ENCODE measurements at regions not wholly inside any gene's neighbourhood (a gene's known extent, or its start where the extent isn't known, plus 50 kb on each side); places are given as distances from the start of the nearest gene placed in this dataset.

- RAD21 ChIA-PET (ENCODE audit: low non-redundant PET in 1 of 2, low total read pairs in 2 of 2, uncharacterized antibody in 2 of 2, unreplicated experiment in 2 of 2) = no interaction called here
- H3K9me2 ChIP-seq (ENCODE audit: insufficient read depth) = no peaks in the 10 kb centered on the region
- H3K27me3 ChIP-seq (ENCODE audit: insufficient read depth, low read length) = no peaks in the 10 kb centered on the region
- H3K36me3 ChIP-seq (ENCODE audit: control insufficient read depth in 1 of 2, insufficient read depth in 2 of 2, low read length in 2 of 2) = no peaks in the 10 kb centered on the region
- no peak overlapping the region for H3K4me3 ChIP-seq (replicated peaks in 1 of 2; ENCODE audit: low read depth in 1 of 2, low read length in 2 of 2)
- peaks cover 8 to 9% of the 10 kb centered on the region in 2 experiments for H3K4me1 ChIP-seq (ENCODE audit: control insufficient read depth in 1 of 2, insufficient read depth in 2 of 2, low read length in 2 of 2)
- TF ChIP-seq, protein P1, sequence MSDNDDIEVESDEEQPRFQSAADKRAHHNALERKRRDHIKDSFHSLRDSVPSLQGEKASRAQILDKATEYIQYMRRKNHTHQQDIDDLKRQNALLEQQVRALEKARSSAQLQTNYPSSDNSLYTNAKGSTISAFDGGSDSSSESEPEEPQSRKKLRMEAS (IDR thresholded peaks at IDR 0.05) = no peak
- TF ChIP-seq CBX3 (IDR thresholded peaks at IDR 0.05; ENCODE audit: low read depth) (no peak), EGR1 (IDR thresholded peaks at IDR 0.05; ENCODE audit: low read depth) (no peak), POLR2AphosphoS5 (IDR thresholded peaks at IDR 0.05; ENCODE audit: low read depth, low read length) (no peak), SRF (IDR thresholded peaks at IDR 0.05; ENCODE audit: low read depth) (no peak), SIN3A (IDR thresholded peaks at IDR 0.05; ENCODE audit: low read depth) (no peak), TCF7L2 (IDR thresholded peaks at IDR 0.05; ENCODE audit: borderline replicate concordance, extremely low read depth, insufficient read depth, insufficient read length) (no peak), RAD21 (IDR thresholded peaks at IDR 0.05; ENCODE audit: low read depth) (no peak), REST (IDR thresholded peaks at IDR 0.05; ENCODE audit: low read depth) (no peak), ELF1 (IDR thresholded peaks at IDR 0.05; ENCODE audit: borderline replicate concordance, low read depth) (no peak), ZFX (IDR thresholded peaks at IDR 0.05) (no peak), SP1 (IDR thresholded peaks at IDR 0.05; ENCODE audit: low read depth) (no peak)
- TF ChIP-seq, protein P2, sequence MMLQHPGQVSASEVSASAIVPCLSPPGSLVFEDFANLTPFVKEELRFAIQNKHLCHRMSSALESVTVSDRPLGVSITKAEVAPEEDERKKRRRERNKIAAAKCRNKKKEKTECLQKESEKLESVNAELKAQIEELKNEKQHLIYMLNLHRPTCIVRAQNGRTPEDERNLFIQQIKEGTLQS (IDR thresholded peaks at IDR 0.05) = no peak
- BruUV-seq (replicated peaks) = no TSS peak
- H4K20me1 ChIP-seq (ENCODE audit: insufficient read depth) = no peaks in the 10 kb centered on the region
- intact Hi-C loops (cut with micrococcal nuclease) = no loop called here
- no peak for ATAC-seq
- no peak overlapping the region for H3K4me2 ChIP-seq (ENCODE audit: low read length)
- H3K27ac ChIP-seq (ENCODE audit: low read depth, low read length) = no peak overlapping the region
- H3K9me3 ChIP-seq (ENCODE audit: control insufficient read depth in 1 of 2, insufficient read depth in 1 of 2, low read depth in 1 of 2, low read length in 2 of 2) = no peaks in the 10 kb centered on the region
- CTCF ChIA-PET = no interaction called here
- no peak for DNase-seq (ENCODE audit: low read depth, low spot score)
- no peaks in the 10 kb centered on the region for H3K79me2 ChIP-seq (ENCODE audit: insufficient read depth, low read length)
- POLR2A ChIA-PET = no interaction called here
- H2AFZ ChIP-seq (ENCODE audit: low read depth, low read length, poor library complexity, severe bottlenecking) = no peak overlapping the region
- no peak overlapping the region for H3K9ac ChIP-seq (ENCODE audit: low read length)
Observed at GRCh38 chr1:172766462-172766861, 107.6 kb downstream of the FASLG start.
